Natural killer cell treated with Interleukin-12 subunit alpha and Interleukin-12 subunit beta and Interleukin-15 and Interleukin-18, amount 100 ng/mL, for 72 hours (primary cell): ENCODE measurements at regions not wholly inside any gene's neighbourhood (a gene's known extent, or its start where the extent isn't known, plus 50 kb on each side); places are given as distances from the start of the nearest gene placed in this dataset.

Experiments
- ATAC-seq, 2 donors: fragments of 150-1000 bp; cut with Tn5 transposase in 1 of 2; sonication (Bioruptor Pico), chemical (Tn5 transposase) in 1 of 2; 2 replicates each; pipeline ENCODE4 v1.10.0; 2021
- DNase-seq: peaks from one replicate; pipeline ENCODE4 v3.0.0; 2022; ENCODE audit warnings: low spot score
- H3K27ac Mint-ChIP-seq, 2 donors: 1 replicate in 1 of 2; 2 replicates in 1 of 2; pipeline ENCODE4 v1.8.0; 2022; ENCODE audit warnings: mixed read lengths in 2 of 2, mild to moderate bottlenecking in 1 of 2, moderate library complexity in 1 of 2
- H3K27me3 Mint-ChIP-seq, 2 donors: 1 replicate in 1 of 2; 2 replicates in 1 of 2; pipeline ENCODE4 v1.8.0; 2022; ENCODE audit warnings: mixed read lengths in 2 of 2
- H3K36me3 Mint-ChIP-seq: one replicate; pipeline ENCODE4 v1.8.0; 2022; ENCODE audit warnings: mixed read lengths
- H3K4me1 Mint-ChIP-seq, 2 donors: 1 replicate in 1 of 2; 2 replicates in 1 of 2; pipeline ENCODE4 v1.8.0; 2022; ENCODE audit warnings: low read depth in 2 of 2, mixed read lengths in 2 of 2, mild to moderate bottlenecking in 1 of 2
- H3K4me3 Mint-ChIP-seq: one replicate; pipeline ENCODE4 v1.8.0; 2022; ENCODE audit warnings: mixed read lengths
- H3K9me3 Mint-ChIP-seq: 2 replicates; pipeline ENCODE4 v1.8.0; 2022; ENCODE audit warnings: mixed read lengths

GRCh38 chr9:32723789-32724325, 59.5 kb upstream of the TMEM215 start:
- ATAC-seq: no peak
- peaks cover 0 to 14% of the 10 kb centered on the region in 2 donors for H3K27me3 Mint-ChIP-seq
- H3K4me1 Mint-ChIP-seq: no peaks in the 10 kb centered on the region
- no peaks in the 10 kb centered on the region for H3K36me3 Mint-ChIP-seq
- DNase-seq: no peak
- no peak overlapping the region for H3K4me3 Mint-ChIP-seq
- peaks cover 8% of the 10 kb centered on the region for H3K9me3 Mint-ChIP-seq
- H3K27ac Mint-ChIP-seq: no peak overlapping the region

- Mint-ChIP-seq H3K4me1 (no peaks in the 10 kb centered on the region), H3K27me3 (peaks cover 0 to 10% of the 10 kb centered on the region in 2 donors), H3K36me3 (no peaks in the 10 kb centered on the region), H3K9me3 (peaks cover 8% of the 10 kb centered on the region), H3K4me3 (no peak overlapping the region), H3K27ac (no peak overlapping the region)
- no peak for DNase-seq
- ATAC-seq: no peak
Measured at GRCh38 chr9:32725066-32725860, 58.1 kb upstream of the TMEM215 start.

GRCh38 chr9:32728181-32728580, 55.2 kb upstream of the TMEM215 start:
- Mint-ChIP-seq H3K27me3 (no peaks in the 10 kb centered on the region), H3K4me1 (no peaks in the 10 kb centered on the region), H3K27ac (no peak overlapping the region), H3K9me3 (peaks cover 5% of the 10 kb centered on the region), H3K4me3 (no peak overlapping the region), H3K36me3 (no peaks in the 10 kb centered on the region)
- DNase-seq (no peak), ATAC-seq (no peak)
